ENCODE measurements at regions not wholly inside any gene's neighbourhood (a gene's known extent, or its start where the extent isn't known, plus 50 kb on each side); places are given as distances from the start of the nearest gene placed in this dataset.

GRCh38 chr10:53361936-53362335 lies 589.4 kb upstream of the MBL2 start:
- TF ChIP-seq EZH2 (IDR thresholded peaks at IDR 0.05; ENCODE audit: low read length) (no peak), CTCF (optimal IDR thresholded peaks at IDR 0.05 in 1 of 3, IDR thresholded peaks at IDR 0.05 in 1 of 3, conservative IDR thresholded peaks at IDR 0.05 in 1 of 3; ENCODE audit: extremely low read depth in 1 of 3, insufficient read depth in 2 of 3, low read length in 3 of 3) (no peak)
